ENCODE measurements at regions not wholly inside any gene's neighbourhood (a gene's known extent, or its start where the extent isn't known, plus 50 kb on each side); places are given as distances from the start of the nearest gene placed in this dataset.

DNA sequence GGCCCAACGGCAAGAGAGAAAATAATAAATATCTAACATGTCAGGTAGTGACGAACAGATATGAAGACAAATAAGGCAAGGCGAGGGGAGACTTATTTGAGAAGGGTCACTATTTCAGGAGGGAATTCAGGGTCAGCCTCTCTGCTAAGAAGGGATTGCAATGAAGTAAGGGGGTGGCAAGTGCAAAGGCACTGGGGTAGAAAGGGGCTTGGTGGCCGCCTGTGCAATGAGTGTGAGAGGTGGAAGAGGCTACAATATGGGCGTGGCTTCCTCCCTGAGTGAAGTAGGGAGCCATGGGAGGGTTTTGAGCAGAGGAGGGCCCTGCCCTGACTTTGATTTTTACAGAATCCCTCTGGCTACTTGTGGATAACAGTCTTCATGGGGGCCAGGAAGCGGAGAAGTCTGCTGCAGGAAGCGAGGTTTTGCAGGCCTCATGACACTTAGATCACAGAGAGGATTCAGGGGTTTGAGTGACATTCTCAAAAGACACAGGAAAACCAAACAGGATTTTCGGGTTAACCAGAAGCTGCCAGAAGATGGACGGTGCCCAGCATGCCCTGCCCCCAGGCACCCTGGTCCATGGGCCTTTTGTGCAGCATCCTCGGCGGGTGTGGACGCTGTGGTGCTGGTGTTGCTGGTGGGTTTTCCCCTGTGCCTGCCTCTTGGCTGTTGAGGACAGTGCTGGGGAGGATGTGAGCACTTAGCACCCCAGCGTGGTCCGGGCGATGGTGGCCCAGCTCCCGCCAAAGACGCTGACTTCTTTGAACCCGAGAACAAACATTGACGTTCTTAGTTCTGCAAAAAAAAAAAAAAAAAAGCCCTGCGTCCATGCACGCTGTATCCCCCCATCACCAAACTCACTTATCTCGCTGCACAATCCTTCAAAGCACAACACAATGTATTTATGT, 124.2 kb upstream of the PTPN1 start:
- Histone ChIP-seq H3K27me3 (ENCODE audit: insufficient read depth, low read length) (peaks cover 4% of the 10 kb centered on the region; the same call in 1 of the 2 replicates), H3K9me2 (ENCODE audit: low read depth, low read length) (no peaks in the 10 kb centered on the region), H3K79me2 (ENCODE audit: insufficient read depth, low read length) (no peaks in the 10 kb centered on the region), H3F3A (ENCODE audit: insufficient read depth, low read length) (no peaks in the 10 kb centered on the region), H3K4me2 (ENCODE audit: low read length) (no peak overlapping the region), H3K4me1 (ENCODE audit: insufficient read depth, low read length, severe bottlenecking) (peaks cover 6% of the 10 kb centered on the region), H2AFZ (ENCODE audit: low read length) (no peak overlapping the region), H3K9ac (ENCODE audit: low read length) (no peak overlapping the region), H3K27ac (ENCODE audit: low read depth, low read length, poor library complexity, severe bottlenecking) (no peak overlapping the region), H3K4me3 (ENCODE audit: low read depth, low read length, poor library complexity, severe bottlenecking) (no peak overlapping the region), H3K9me3 (ENCODE audit: low read length) (no peaks in the 10 kb centered on the region), H3K36me3 (ENCODE audit: insufficient read depth, low read length) (no peaks in the 10 kb centered on the region), H4K20me1 (ENCODE audit: insufficient read depth, low read length) (no peaks in the 10 kb centered on the region)
- TF ChIP-seq CTCF (IDR thresholded peaks at IDR 0.05; ENCODE audit: low read length) (no peak), EZH2 (IDR thresholded peaks at IDR 0.05; ENCODE audit: borderline replicate concordance, low read length) (no peak)

DNA sequence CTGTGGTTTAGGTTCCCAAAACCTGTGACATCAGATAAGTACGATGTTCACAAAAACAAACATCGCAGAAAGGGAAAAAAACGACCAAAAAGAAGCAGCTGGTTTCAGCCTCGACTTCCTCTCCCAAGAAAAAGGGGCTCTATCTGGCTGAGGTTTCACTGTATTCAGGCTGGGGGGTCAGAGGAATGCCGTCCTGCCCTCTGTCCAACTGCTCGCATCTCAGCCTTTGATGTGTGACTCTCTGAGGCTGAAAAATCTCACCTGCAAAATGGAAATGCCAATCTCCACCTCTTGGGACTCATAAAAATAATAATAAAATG, 123.6 kb upstream of the PTPN1 start:
- Histone ChIP-seq H2AFZ (ENCODE audit: low read length) (no peak overlapping the region), H3K4me1 (ENCODE audit: insufficient read depth, low read length, severe bottlenecking) (peaks cover 6% of the 10 kb centered on the region), H3K9me2 (ENCODE audit: low read depth, low read length) (no peaks in the 10 kb centered on the region), H3F3A (ENCODE audit: insufficient read depth, low read length) (no peaks in the 10 kb centered on the region), H3K9ac (ENCODE audit: low read length) (no peak overlapping the region), H3K27ac (ENCODE audit: low read depth, low read length, poor library complexity, severe bottlenecking) (no peak overlapping the region), H3K27me3 (ENCODE audit: insufficient read depth, low read length) (peaks cover 4% of the 10 kb centered on the region; the same call in 1 of the 2 replicates), H3K4me2 (ENCODE audit: low read length) (no peak overlapping the region), H3K9me3 (ENCODE audit: low read length) (no peaks in the 10 kb centered on the region), H3K79me2 (ENCODE audit: insufficient read depth, low read length) (no peaks in the 10 kb centered on the region), H3K4me3 (ENCODE audit: low read depth, low read length, poor library complexity, severe bottlenecking) (no peak overlapping the region), H4K20me1 (ENCODE audit: insufficient read depth, low read length) (no peaks in the 10 kb centered on the region), H3K36me3 (ENCODE audit: insufficient read depth, low read length) (no peaks in the 10 kb centered on the region)
- TF ChIP-seq CTCF (IDR thresholded peaks at IDR 0.05; ENCODE audit: low read length) (no peak), EZH2 (IDR thresholded peaks at IDR 0.05; ENCODE audit: borderline replicate concordance, low read length) (no peak)

DNA sequence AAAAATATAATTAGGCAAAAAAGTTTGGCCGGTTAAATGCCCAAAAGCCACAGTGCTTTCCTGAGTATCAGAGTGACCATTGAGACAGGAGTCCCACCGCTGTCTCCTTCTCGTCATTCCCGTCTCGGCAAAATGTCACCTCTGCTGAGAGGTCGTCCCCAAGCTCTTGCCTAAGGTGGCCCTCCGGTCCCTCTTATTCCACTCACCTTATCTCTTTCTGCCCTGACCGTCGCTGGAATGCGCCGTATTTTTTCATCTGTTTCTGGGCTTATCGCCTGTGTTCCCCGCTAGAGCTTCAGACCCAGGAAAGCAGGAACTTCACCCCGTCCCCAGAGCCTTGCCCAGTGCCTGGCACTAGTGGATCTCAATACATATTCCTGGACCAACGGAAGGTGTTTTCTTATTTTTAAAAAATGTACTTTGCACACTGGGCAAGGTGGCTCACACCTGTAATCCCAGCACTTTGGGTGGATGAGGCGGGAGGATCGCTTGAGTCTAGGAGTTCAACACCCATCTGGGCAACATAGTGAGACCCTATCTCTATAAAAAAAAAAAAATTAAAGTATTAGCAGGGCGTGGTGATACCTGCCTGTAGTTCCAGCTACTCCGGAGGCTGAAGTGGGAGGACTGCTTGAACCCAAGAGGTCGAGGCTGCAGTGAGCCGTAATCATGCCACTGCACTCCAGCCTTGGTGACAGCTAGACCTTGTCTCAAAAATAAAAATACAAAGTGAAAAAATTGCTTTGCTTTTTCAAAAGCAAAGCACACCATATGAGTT, 122.8 kb upstream of the PTPN1 start:
- H3K79me2 ChIP-seq (ENCODE audit: insufficient read depth, low read length), result no peaks in the 10 kb centered on the region
- H3K27me3 ChIP-seq (ENCODE audit: insufficient read depth, low read length), result peaks cover 4% of the 10 kb centered on the region; the same call in 1 of the 2 replicates
- TF ChIP-seq EZH2 (IDR thresholded peaks at IDR 0.05; ENCODE audit: borderline replicate concordance, low read length) (no peak), CTCF (IDR thresholded peaks at IDR 0.05; ENCODE audit: low read length) (no peak)
- no peak overlapping the region for H3K4me3 ChIP-seq (ENCODE audit: low read depth, low read length, poor library complexity, severe bottlenecking)
- H3F3A ChIP-seq (ENCODE audit: insufficient read depth, low read length), result no peaks in the 10 kb centered on the region
- H3K9ac ChIP-seq (ENCODE audit: low read length), result no peak overlapping the region
- no peak overlapping the region for H3K27ac ChIP-seq (ENCODE audit: low read depth, low read length, poor library complexity, severe bottlenecking)
- H3K9me2 ChIP-seq (ENCODE audit: low read depth, low read length), result no peaks in the 10 kb centered on the region
- H2AFZ ChIP-seq (ENCODE audit: low read length), result no peak overlapping the region
- no peak overlapping the region for H3K4me2 ChIP-seq (ENCODE audit: low read length)
- no peaks in the 10 kb centered on the region for H3K9me3 ChIP-seq (ENCODE audit: low read length)
- H3K4me1 ChIP-seq (ENCODE audit: insufficient read depth, low read length, severe bottlenecking), result peaks cover 1% of the 10 kb centered on the region
- no peaks in the 10 kb centered on the region for H3K36me3 ChIP-seq (ENCODE audit: insufficient read depth, low read length)
- no peaks in the 10 kb centered on the region for H4K20me1 ChIP-seq (ENCODE audit: insufficient read depth, low read length)
